ENCODE measurements at regions not wholly inside any gene's neighbourhood (a gene's known extent, or its start where the extent isn't known, plus 50 kb on each side); places are given as distances from the start of the nearest gene placed in this dataset. TPM values are rescaled to one million over a fixed set of nuclear protein-coding genes. Genes with fewer than 3 reads are reported as not detected.
"Not testable (repeated sequence)": the region's sequence is repeated elsewhere in the genome, so short reads cannot be mapped to it uniquely, and the experiment has no call there.

- DNase-seq; H3K27ac ChIP-seq (ENCODE audit: low read length, poor library complexity, severe bottlenecking): not testable (repeated sequence)
Measured at GRCh38 chr15:28772857-28773256, 60.6 kb upstream of the GOLGA8M start.

More at GRCh38 chr15:28772857-28773256, 60.6 kb upstream of the GOLGA8M start:
- not testable (repeated sequence) for H3K4me1 ChIP-seq (ENCODE audit: control insufficient read depth, insufficient read depth, low read depth, low read length); H3K4me3 ChIP-seq (ENCODE audit: insufficient read depth in 1 of 2, low read depth in 1 of 2, low read length in 2 of 2); H3K4ac ChIP-seq (ENCODE audit: low read depth in 1 of 2, low read length in 2 of 2); H3K14ac ChIP-seq (ENCODE audit: low read length in 2 of 2); H3K36me3 ChIP-seq (ENCODE audit: control insufficient read depth in 1 of 2, insufficient read depth in 2 of 2, low read depth in 1 of 2, low read length in 2 of 2); H3K4me2 ChIP-seq (ENCODE audit: low read length, poor library complexity, severe bottlenecking); H2AK5ac ChIP-seq (ENCODE audit: low read length, severe bottlenecking); H3K79me1 ChIP-seq (replicated peaks; ENCODE audit: low read length, poor library complexity, severe bottlenecking); H2BK15ac ChIP-seq (ENCODE audit: low read depth, poor library complexity, severe bottlenecking); H2BK5ac ChIP-seq (ENCODE audit: low read depth, low read length, poor library complexity, severe bottlenecking); H2BK12ac ChIP-seq (ENCODE audit: low read length in 2 of 2); H3K27me3 ChIP-seq (ENCODE audit: control insufficient read depth in 1 of 2, insufficient read depth in 1 of 2, low read length in 2 of 2); H2BK120ac ChIP-seq (ENCODE audit: low read depth, low read length); H3K23ac ChIP-seq (ENCODE audit: low read length in 2 of 2); H3K9ac ChIP-seq (ENCODE audit: low read length); H4K91ac ChIP-seq (ENCODE audit: low read length); H3K9me3 ChIP-seq (ENCODE audit: control insufficient read depth, low read length); H3K18ac ChIP-seq (ENCODE audit: low read depth in 1 of 2, low read length in 2 of 2); H2AFZ ChIP-seq (ENCODE audit: low read depth, low read length); H4K8ac ChIP-seq (ENCODE audit: low read length)
- 86% methylated on average over 2 of the region's 3 CpGs for WGBS

Small RNA genes in the stretch of these regions (small RNA-seq; reads per million reads assigned to genes)
- gene AC055876.3 (ENCODE audit: low read depth), result not detected

All from mesenchymal stem cell (in vitro differentiated cells and primary cell).